ENCODE measurements at regions not wholly inside any gene's neighbourhood (a gene's known extent, or its start where the extent isn't known, plus 50 kb on each side); places are given as distances from the start of the nearest gene placed in this dataset.

DNA sequence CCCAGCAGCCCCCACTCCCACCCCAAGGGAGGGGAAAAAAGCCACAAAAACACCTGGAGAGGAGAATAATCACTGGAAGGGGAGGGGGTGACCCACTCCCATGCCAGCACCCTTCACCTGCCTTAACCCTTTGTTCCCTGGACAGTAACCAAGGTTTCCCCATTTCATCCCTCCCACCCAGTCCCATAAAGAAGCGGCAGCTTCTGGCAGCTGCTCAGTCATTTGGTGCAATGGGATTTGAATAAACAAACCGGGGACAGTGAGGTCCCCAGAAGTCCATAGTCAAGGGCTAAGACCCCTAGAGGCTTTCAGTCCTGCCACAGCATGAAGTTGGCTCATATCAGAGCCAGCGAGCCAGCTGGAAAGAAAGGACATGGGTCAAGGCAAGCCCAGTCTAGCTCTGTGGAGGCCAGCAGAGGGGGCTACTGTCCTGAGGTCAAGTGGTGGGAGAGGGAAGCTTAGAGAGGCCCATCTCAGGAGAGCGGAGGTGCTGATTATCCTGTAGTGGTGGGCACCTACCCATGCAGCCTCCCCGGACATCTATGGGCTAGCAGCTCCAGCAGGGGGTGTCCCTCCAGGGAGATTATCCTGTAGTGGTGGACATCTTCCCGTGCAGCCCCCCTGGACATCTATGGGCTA, 58.9 kb upstream of the LBX1 start:
- Histone ChIP-seq H3K27ac (no peak overlapping the region), H3K79me2 (ENCODE audit: insufficient read depth, low read depth) (no peaks in the 10 kb centered on the region), H4K20me1 (ENCODE audit: insufficient read depth) (no peaks in the 10 kb centered on the region), H3K4me1 (ENCODE audit: low read depth, poor library complexity, severe bottlenecking) (peaks cover 55% of the 10 kb centered on the region), H3K4me2 (no peak overlapping the region), H3K9ac (no peak overlapping the region), H3K27me3 (ENCODE audit: insufficient read depth, low read depth) (0 out of 2 replicates have a peak, but pooled peaks cover 3% of the 10 kb centered on the region), H3K4me3 (IDR thresholded peaks at IDR 0.05; ENCODE audit: insufficient read depth, low read depth, low read length) (no peak overlapping the region), H3K36me3 (ENCODE audit: insufficient read depth) (no peaks in the 10 kb centered on the region), H2AFZ (ENCODE audit: low read depth) (no peak overlapping the region)
- TF ChIP-seq, protein P1, sequence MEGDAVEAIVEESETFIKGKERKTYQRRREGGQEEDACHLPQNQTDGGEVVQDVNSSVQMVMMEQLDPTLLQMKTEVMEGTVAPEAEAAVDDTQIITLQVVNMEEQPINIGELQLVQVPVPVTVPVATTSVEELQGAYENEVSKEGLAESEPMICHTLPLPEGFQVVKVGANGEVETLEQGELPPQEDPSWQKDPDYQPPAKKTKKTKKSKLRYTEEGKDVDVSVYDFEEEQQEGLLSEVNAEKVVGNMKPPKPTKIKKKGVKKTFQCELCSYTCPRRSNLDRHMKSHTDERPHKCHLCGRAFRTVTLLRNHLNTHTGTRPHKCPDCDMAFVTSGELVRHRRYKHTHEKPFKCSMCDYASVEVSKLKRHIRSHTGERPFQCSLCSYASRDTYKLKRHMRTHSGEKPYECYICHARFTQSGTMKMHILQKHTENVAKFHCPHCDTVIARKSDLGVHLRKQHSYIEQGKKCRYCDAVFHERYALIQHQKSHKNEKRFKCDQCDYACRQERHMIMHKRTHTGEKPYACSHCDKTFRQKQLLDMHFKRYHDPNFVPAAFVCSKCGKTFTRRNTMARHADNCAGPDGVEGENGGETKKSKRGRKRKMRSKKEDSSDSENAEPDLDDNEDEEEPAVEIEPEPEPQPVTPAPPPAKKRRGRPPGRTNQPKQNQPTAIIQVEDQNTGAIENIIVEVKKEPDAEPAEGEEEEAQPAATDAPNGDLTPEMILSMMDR (conservative IDR thresholded peaks at IDR 0.05; ENCODE audit: low read depth, low read length), result no peak

DNA sequence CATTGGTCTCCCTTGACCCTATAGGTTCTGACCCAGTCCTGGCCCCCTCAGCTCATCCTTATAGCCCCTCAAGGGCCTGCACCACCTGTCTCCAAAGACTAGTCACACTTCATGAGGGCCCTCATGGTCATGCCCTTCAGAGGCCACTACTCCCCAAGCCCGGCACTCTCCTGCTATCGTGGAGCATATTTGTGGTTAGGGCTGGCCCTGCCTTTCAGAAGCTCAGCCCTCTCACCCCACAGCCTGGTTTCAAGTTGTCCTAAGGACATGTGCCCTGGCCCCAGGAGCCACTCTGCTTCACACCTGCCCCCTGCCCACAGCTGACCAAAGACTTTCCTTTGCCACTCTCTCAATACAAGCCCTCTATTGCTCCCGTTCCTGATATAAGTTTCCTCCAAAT, 60.3 kb upstream of the LBX1 start:
- Histone ChIP-seq H3K4me1 (ENCODE audit: low read depth, poor library complexity, severe bottlenecking) (peaks cover 55% of the 10 kb centered on the region), H3K9ac (no peak overlapping the region), H3K36me3 (ENCODE audit: insufficient read depth) (no peaks in the 10 kb centered on the region), H4K20me1 (ENCODE audit: insufficient read depth) (no peaks in the 10 kb centered on the region), H2AFZ (ENCODE audit: low read depth) (peak overlapping the region; percentile 20; the same call in 1 of the 2 replicates), H3K79me2 (ENCODE audit: insufficient read depth, low read depth) (no peaks in the 10 kb centered on the region), H3K27ac (no peak overlapping the region), H3K27me3 (ENCODE audit: insufficient read depth, low read depth) (0 out of 2 replicates have a peak, but pooled peaks cover 3% of the 10 kb centered on the region), H3K4me2 (peak overlapping the region; percentile 62), H3K4me3 (IDR thresholded peaks at IDR 0.05; ENCODE audit: insufficient read depth, low read depth, low read length) (no peak overlapping the region)
- TF ChIP-seq, protein P1 (conservative IDR thresholded peaks at IDR 0.05; ENCODE audit: low read depth, low read length), result no peak

DNA sequence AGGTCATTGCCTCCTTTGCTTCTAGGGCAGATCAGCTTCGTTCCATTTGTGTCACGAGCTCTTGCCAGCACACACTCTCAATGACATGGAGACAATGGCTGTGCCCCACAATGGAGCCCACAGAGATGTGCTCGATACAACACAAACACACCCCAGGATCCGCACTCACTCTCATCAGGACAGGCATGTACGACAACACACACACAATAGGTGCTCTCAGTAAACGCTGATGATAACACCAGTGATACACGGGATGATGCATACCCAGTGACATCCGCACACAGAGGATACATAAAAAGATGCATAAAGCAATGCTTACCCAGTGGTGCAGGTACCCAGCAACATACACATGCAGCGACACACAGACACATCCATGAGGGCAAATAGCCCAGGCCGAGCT, 61.2 kb upstream of the LBX1 start:
- Histone ChIP-seq H3K9ac (no peak overlapping the region), H3K4me1 (ENCODE audit: low read depth, poor library complexity, severe bottlenecking) (peaks cover 48% of the 10 kb centered on the region), H3K27ac (no peak overlapping the region), H3K4me3 (IDR thresholded peaks at IDR 0.05; ENCODE audit: insufficient read depth, low read depth, low read length) (no peak overlapping the region), H3K36me3 (ENCODE audit: insufficient read depth) (no peaks in the 10 kb centered on the region), H2AFZ (ENCODE audit: low read depth) (no peak overlapping the region), H3K79me2 (ENCODE audit: insufficient read depth, low read depth) (no peaks in the 10 kb centered on the region), H3K4me2 (peak overlapping the region; percentile 62; the same call in 1 of the 2 replicates), H4K20me1 (ENCODE audit: insufficient read depth) (no peaks in the 10 kb centered on the region), H3K27me3 (ENCODE audit: insufficient read depth, low read depth) (0 out of 2 replicates have a peak, but pooled peaks cover 3% of the 10 kb centered on the region)
- TF ChIP-seq, protein P1 (conservative IDR thresholded peaks at IDR 0.05; ENCODE audit: low read depth, low read length), result no peak

DNA sequence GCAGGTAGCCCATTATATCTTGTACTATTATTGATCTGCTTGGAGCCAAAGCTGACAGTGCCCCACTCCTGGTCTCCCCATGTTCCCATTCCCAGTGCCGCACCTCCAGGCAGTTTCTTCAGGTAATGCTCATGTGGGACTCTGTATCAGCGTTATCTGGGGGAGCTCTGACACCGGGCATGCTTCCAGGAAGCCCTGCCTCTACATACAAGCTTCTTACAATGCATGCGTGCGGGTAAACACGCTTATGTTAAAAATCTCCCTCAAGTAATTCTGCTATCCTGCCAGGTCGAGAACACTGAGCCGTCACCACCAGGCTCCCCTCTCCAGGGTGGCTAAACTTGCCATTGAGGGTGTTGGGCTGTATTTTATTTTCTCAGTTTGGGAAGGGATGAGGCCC, 61.6 kb upstream of the LBX1 start:
- TF ChIP-seq, protein P1 (conservative IDR thresholded peaks at IDR 0.05; ENCODE audit: low read depth, low read length), result no peak
- Histone ChIP-seq H4K20me1 (ENCODE audit: insufficient read depth) (no peaks in the 10 kb centered on the region), H3K79me2 (ENCODE audit: insufficient read depth, low read depth) (no peaks in the 10 kb centered on the region), H3K4me2 (peak overlapping the region; percentile 45; the same call in 1 of the 2 replicates), H3K36me3 (ENCODE audit: insufficient read depth) (no peaks in the 10 kb centered on the region), H3K27ac (no peak overlapping the region), H3K9ac (no peak overlapping the region), H3K27me3 (ENCODE audit: insufficient read depth, low read depth) (0 out of 2 replicates have a peak, but pooled peaks cover 3% of the 10 kb centered on the region), H2AFZ (ENCODE audit: low read depth) (no peak overlapping the region), H3K4me3 (IDR thresholded peaks at IDR 0.05; ENCODE audit: insufficient read depth, low read depth, low read length) (no peak overlapping the region), H3K4me1 (ENCODE audit: low read depth, poor library complexity, severe bottlenecking) (peaks cover 45% of the 10 kb centered on the region)

All from KMS-11 (cell line).